SK-N-MC (cell line): ENCODE measurements at regions not wholly inside any gene's neighbourhood (a gene's known extent, or its start where the extent isn't known, plus 50 kb on each side); places are given as distances from the start of the nearest gene placed in this dataset.

Experiments
- DNase-seq: peaks from one replicate; pipeline ENCODE4 v3.0.0-alpha.2; 2011; ENCODE audit warnings: low read depth, low spot score
- H3K27ac ChIP-seq: fragments of 200-600 bp; sonication (generic); 2 replicates; pipeline ENCODE4 v1.5.1; 2016; ENCODE audit warnings: mixed run types
- H3K36me3 ChIP-seq: fragments of 200-600 bp; sonication (generic); 2 replicates; pipeline ENCODE4 v1.6.1; 2017; ENCODE audit warnings: antibody characterized with exemption, low read length, mixed read lengths; ENCODE audit not compliant: insufficient read depth
- H3K4me3 ChIP-seq: fragments of 200-600 bp; sonication (generic); 2 replicates; pipeline ENCODE4 v1.5.1; 2016
- H3K9ac ChIP-seq: fragments of 200-600 bp; sonication (generic); 2 replicates; pipeline ENCODE4 v1.8.0; 2017; ENCODE audit warnings: mixed run types, mixed read lengths; ENCODE audit not compliant: insufficient read length
- H3K9me3 ChIP-seq: fragments of 200-600 bp; sonication (generic); 2 replicates; pipeline ENCODE4 v1.6.1; 2017; ENCODE audit warnings: low read depth, mild to moderate bottlenecking, antibody characterized with exemption, low read length, moderate library complexity, mixed read lengths
- EZH2 ChIP-seq: fragments of 200-600 bp; sonication (generic); IDR thresholded peaks from one replicate; pipeline ENCODE4 v1.6.1; 2017; ENCODE audit warnings: antibody characterized with exemption
- FOXP2 ChIP-seq: optimal IDR thresholded peaks from 2 replicates; pipeline ENCODE3; 2011; ENCODE audit warnings: mild to moderate bottlenecking, moderate library complexity; ENCODE audit not compliant: insufficient read depth; ENCODE audit errors: extremely low read length, control extremely low read depth
- POLR2AphosphoS5 ChIP-seq: IDR thresholded peaks from 2 replicates; pipeline ENCODE4 v1.6.1; 2012; ENCODE audit warnings: mild to moderate bottlenecking, low read depth, low read length, borderline replicate concordance

DNA sequence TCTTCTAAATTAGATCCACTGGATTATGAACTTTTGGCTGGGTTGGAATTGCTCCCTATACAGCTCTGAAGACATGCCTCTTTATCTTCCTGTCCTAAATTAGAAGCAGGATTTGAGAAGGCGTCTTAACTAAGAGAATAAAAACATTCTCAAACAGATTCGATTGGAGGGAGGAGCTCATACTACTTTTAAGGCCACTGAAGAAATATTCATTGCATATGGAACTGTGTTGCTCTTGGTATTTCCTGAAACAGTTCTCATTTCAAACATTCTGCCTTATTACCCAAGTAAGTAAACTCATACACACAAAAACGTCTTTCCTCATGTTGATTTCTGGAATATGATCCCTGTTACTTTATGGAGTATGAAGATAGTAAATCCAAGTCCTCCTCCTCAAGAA is 519.7 kb upstream of the CDH4 start:
- no peak overlapping the region for H3K4me3 ChIP-seq
- no peaks in the 10 kb centered on the region for H3K9me3 ChIP-seq
- no peak overlapping the region for H3K27ac ChIP-seq
- no peaks in the 10 kb centered on the region for H3K36me3 ChIP-seq
- DNase-seq = no peak
- TF ChIP-seq FOXP2 (no peak), POLR2AphosphoS5 (no peak), EZH2 (no peak)
- no peak overlapping the region for H3K9ac ChIP-seq

DNA sequence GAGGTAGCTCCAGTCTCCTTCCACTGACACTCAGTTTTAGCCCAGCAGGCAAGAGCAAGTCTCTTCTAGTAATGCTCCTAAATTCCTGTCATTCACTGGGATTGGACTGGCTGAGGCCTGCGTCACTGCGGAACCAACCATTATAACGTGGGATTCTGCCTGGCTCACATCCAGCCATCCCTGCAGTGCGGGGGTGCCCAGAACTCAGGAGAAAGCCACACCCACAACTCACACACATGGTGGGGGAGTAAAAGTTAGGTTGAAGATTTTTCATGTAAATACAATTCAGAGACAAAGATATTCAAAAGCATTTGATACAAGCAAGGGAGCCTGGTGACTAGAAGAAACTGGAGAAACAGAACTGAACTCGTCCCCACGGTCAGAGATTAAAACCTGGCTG is 504.0 kb upstream of the CDH4 start:
- no peaks in the 10 kb centered on the region for H3K9me3 ChIP-seq
- no peak overlapping the region for H3K4me3 ChIP-seq
- H3K36me3 ChIP-seq = no peaks in the 10 kb centered on the region
- no peak overlapping the region for H3K27ac ChIP-seq
- TF ChIP-seq FOXP2 (no peak), POLR2AphosphoS5 (no peak), EZH2 (no peak)
- no peak overlapping the region for H3K9ac ChIP-seq
- DNase-seq = no peak

DNA sequence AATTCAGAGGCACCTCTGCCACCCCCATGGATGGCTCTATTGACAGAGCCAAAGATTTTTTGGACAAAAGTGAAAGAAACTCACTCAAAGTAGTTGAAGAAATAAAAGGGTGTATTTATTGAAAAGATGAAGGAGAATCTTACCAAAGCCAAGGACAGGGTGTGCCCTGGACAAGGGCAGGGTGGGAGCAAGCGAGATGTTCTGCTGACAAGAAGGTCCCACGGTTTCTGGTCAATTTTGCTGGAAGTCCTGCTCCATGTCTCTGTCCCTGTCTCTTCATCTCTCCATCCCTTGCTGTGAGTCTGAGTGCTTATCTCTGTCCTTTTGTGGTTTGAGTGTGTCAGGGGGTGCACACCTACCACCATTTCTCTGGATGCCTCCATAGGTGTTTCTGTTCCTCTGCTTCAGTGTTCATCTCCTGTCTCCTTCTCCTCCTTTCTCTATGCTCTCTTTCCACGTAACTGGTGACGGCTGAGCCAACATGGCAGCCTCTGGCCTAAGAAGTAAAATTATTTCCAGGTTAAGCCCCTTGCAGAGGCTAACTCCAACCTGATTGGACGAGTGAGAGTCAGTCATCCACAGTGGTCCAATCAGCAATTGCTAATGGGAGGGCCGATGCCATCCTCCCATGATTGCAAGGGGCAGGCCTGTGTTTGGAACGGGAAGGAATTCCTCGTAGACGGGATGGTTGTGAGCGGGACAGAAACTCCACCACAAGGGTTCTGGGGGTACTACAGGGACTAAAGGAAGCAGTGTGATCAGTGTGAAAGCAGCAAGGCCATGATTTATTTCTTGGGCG is 502.1 kb upstream of the CDH4 start:
- Histone ChIP-seq H3K27ac (no peak overlapping the region), H3K9ac (no peak overlapping the region), H3K9me3 (no peaks in the 10 kb centered on the region), H3K4me3 (no peak overlapping the region), H3K36me3 (no peaks in the 10 kb centered on the region)
- no peak for TF ChIP-seq POLR2AphosphoS5
- TF ChIP-seq FOXP2 = no peak
- no peak for TF ChIP-seq EZH2
- DNase-seq = no peak

DNA sequence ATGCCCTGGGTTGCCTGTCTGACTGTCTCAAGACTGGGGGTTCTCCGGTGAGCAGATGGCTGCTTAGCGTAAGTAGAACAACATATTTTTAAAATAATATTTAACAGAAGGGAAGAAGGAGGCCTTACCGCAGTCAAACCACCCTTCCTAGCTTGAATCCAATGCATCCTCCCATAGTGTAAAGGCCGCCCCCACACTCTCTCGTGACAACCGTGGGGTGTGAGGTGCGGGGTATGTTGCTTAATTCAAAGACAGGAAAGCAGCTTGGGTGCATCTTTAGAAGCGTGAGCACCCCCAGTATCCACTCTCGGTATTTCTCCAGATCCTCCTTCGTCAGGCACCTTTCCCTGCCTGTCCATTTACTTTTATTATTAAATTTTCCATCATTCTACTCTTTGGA is 501.2 kb upstream of the CDH4 start:
- TF ChIP-seq EZH2 (no peak), FOXP2 (no peak), POLR2AphosphoS5 (no peak)
- Histone ChIP-seq H3K36me3 (no peaks in the 10 kb centered on the region), H3K4me3 (no peak overlapping the region), H3K9me3 (no peaks in the 10 kb centered on the region), H3K9ac (no peak overlapping the region), H3K27ac (no peak overlapping the region)
- no peak for DNase-seq

DNA sequence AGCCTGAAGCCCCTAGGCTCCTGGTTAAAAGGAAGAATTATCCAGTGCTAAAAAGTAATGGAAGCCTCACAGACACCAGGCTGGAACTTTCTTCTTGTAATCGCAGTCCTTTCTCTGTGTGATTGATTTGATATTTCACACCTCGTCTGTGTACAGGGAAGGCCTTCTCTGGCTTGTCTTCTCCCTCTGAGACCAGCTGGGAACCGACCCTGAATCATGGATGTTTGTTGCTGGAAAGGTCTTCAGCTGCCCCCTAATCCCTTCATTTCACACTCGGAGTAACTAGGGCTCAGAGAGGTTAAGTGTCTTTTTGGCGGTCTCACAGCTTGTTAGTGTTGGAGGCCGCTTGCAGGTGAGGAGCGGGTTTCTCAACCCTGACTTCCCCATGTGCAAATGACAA is 500.2 kb upstream of the CDH4 start:
- no peaks in the 10 kb centered on the region for H3K9me3 ChIP-seq

DNA sequence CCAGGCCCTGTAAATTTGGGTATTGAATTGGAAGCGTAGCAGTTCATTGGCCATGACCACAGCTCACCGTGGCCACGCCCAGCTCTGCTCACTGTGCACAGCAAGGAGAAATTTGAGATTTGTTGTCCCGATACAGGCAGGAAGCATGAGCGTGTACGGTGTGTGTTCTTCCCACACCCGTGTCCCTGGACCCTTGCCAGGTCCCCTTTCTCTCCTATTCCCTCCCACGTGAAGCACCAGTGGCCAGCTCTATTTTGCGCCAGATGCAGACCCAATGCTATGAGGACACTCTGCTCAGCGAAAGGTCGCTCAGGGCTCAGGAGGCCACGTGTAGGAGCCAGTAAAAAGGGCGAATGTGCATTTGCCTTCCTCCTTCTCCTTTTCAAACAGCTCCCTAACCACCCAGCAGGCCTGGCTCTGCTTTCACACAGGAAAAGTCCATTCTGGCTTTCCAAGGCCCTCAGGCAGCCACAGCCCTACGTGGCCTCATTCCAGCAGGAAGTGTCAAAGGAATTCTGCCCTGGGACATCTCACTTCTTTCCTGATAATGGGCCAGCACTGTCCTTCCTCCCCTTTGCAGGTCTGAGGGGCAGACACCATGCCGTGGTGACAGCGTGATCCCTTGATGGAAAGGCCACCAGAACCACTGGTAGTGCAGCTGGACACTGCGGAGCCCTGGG is 499.2 kb upstream of the CDH4 start:
- H3K36me3 ChIP-seq = no peaks in the 10 kb centered on the region
- TF ChIP-seq EZH2 (no peak), POLR2AphosphoS5 (no peak), FOXP2 (no peak)
- H3K27ac ChIP-seq = no peak overlapping the region
- no peaks in the 10 kb centered on the region for H3K9me3 ChIP-seq
- no peak for DNase-seq
- H3K4me3 ChIP-seq = no peak overlapping the region
- no peak overlapping the region for H3K9ac ChIP-seq

More for the DNA sequence above, 500.2 kb upstream of the CDH4 start:
- Histone ChIP-seq H3K27ac (no peak overlapping the region), H3K4me3 (no peak overlapping the region), H3K9ac (no peak overlapping the region), H3K36me3 (no peaks in the 10 kb centered on the region)
- TF ChIP-seq FOXP2 = no peak
- TF ChIP-seq EZH2 = no peak
- TF ChIP-seq POLR2AphosphoS5 = no peak
- no peak for DNase-seq

DNA sequence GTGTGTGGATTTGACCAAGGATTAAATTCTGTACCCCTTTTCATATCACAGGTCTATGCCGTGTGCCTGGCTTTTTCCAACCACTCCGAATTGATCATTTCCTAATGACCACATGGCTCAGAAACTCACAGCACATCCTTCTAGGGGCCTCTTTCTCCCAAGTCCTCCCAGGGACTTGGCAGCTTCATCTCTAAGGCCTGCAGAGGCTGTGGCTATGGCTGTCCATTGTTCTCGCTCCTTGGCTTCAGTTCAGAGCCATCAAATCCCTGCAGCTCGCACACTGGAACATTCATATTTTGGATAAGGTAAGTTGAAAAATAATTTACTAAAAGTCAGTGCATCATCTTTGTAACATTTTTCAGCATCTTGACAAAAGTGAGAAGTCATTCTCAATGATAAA is 497.2 kb upstream of the CDH4 start:
- Histone ChIP-seq H3K9me3 (no peaks in the 10 kb centered on the region), H3K36me3 (no peaks in the 10 kb centered on the region), H3K4me3 (no peak overlapping the region), H3K27ac (no peak overlapping the region), H3K9ac (no peak overlapping the region)
- TF ChIP-seq EZH2 (no peak), POLR2AphosphoS5 (no peak), FOXP2 (no peak)
- DNase-seq = no peak

DNA sequence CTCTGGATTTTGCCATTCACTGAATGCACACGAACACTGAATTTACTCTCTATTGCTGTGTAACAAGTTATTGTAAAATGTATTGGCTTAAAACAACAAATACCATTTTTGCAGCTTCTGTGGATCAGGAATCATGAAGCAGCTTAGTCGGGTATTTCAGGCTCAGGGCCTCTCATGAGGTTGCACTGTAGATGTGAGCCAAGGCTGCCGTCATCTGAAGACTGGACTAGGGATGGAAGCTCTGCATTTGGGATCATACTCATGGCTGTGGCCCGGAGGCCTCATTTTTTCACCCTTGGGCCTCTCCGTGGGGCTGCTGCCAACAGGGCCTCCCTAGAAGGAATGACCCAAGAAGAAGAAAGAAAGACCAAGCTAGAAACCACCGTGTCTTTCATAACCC is 492.4 kb upstream of the CDH4 start:
- Histone ChIP-seq H3K9ac (no peak overlapping the region), H3K4me3 (no peak overlapping the region), H3K27ac (no peak overlapping the region), H3K36me3 (no peaks in the 10 kb centered on the region), H3K9me3 (no peaks in the 10 kb centered on the region)
- TF ChIP-seq EZH2 (no peak), POLR2AphosphoS5 (no peak), FOXP2 (no peak)
- DNase-seq = no peak
